UCSD-AML1 (cell line): ENCODE measurements at regions not wholly inside any gene's neighbourhood (a gene's known extent, or its start where the extent isn't known, plus 50 kb on each side); places are given as distances from the start of the nearest gene placed in this dataset.
"Not testable (repeated sequence)": the region's sequence is repeated elsewhere in the genome, so short reads cannot be mapped to it uniquely, and the experiment has no call there.

Source experiments
- DNase-seq: peaks from one replicate; lab custom pipeline; 2025; ENCODE audit not compliant: unreplicated experiment; lab: John Stamatoyannopoulos, UW

GRCh38 chr12:119931402-119931801 is 54.3 kb upstream of the CIT start:
- no peak for DNase-seq

GRCh38 chr12:119932921-119933320 is 55.8 kb upstream of the CIT start:
- DNase-seq: no peak

GRCh38 chr12:119934780-119935179 is 54.3 kb upstream of the BICDL1 start:
- DNase-seq: not testable (repeated sequence)

- DNase-seq: no peak
Measured at GRCh38 chr12:119936705-119937311, 52.2 kb upstream of the BICDL1 start.

GRCh38 chr12:119938049-119938667 is 50.9 kb upstream of the BICDL1 start:
- DNase-seq: peak; percentile 12
